IMR-90 (cell line): ENCODE measurements at regions not wholly inside any gene's neighbourhood (a gene's known extent, or its start where the extent isn't known, plus 50 kb on each side); places are given as distances from the start of the nearest gene placed in this dataset.

Experiments
- ATAC-seq: fragments of 200-7000 bp; cut with Tn5 transposase; 2 replicates; pipeline ENCODE4 v1.9.1; 2020; ENCODE audit warnings: low read depth, mild to moderate bottlenecking, moderate library complexity
- BruUV-seq: library from RNA; stranded (reverse); fragments of 400-500 nt; replicated peaks from 2 replicates; lab custom pipeline; 2021; lab: Mats Ljungman, UMichigan
- CTCF ChIA-PET: fragments of 300-600 bp; formaldehyde crosslinking; extraction: SDS; loops from one replicate; lab custom pipeline; 2021; ENCODE audit warnings: antibody characterized with exemption; lab: Yijun Ruan, JAX
- POLR2A ChIA-PET: fragments of 300-600 bp; sonication (Branson Sonifier 250); formaldehyde crosslinking; loops from one replicate; lab custom pipeline; 2022; ENCODE audit warnings: antibody characterized with exemption; ENCODE audit not compliant: unreplicated experiment; lab: Charles Lee
- DNase-seq: peaks from one replicate; pipeline ENCODE4 v3.0.0; 2013
- H2AFZ ChIP-seq: replicated peaks from 2 replicates; pipeline ENCODE3; 2013; ENCODE audit warnings: low read length, mild to moderate bottlenecking; ENCODE audit not compliant: poor library complexity
- H2AK5ac ChIP-seq: 2 replicates; pipeline ENCODE4 v1.6.1; 2013; ENCODE audit warnings: low read depth, low read length, inconsistent platforms
- H2AK9ac ChIP-seq: replicated peaks from 2 replicates; pipeline ENCODE3; 2013; ENCODE audit warnings: mild to moderate bottlenecking, low read depth, low read length, moderate library complexity; ENCODE audit not compliant: poor library complexity
- H2BK120ac ChIP-seq: 2 replicates; pipeline ENCODE4 v1.6.1; 2013; ENCODE audit warnings: low read depth, low read length, inconsistent platforms
- H2BK15ac ChIP-seq: 3 replicates; pipeline ENCODE4 v1.6.1; 2013; ENCODE audit warnings: low read depth, low read length, inconsistent platforms
- H2BK20ac ChIP-seq: 2 replicates; pipeline ENCODE4 v1.6.1; 2013; ENCODE audit warnings: low read depth, mild to moderate bottlenecking, inconsistent platforms, low read length, moderate library complexity
- H2BK5ac ChIP-seq: 2 replicates; pipeline ENCODE4 v1.6.1; 2013; ENCODE audit warnings: mild to moderate bottlenecking, low read depth, low read length, inconsistent platforms; ENCODE audit not compliant: poor library complexity, severe bottlenecking
- H3K14ac ChIP-seq: replicated peaks from 2 replicates; pipeline ENCODE4 v1.6.1; 2013; ENCODE audit warnings: low read depth, low read length, inconsistent platforms
- H3K18ac ChIP-seq: 2 replicates; pipeline ENCODE4 v1.6.1; 2013; ENCODE audit warnings: low read depth, low read length, control low read depth
- H3K23ac ChIP-seq: 2 replicates; pipeline ENCODE4 v1.6.1; 2013; ENCODE audit warnings: low read depth, low read length, inconsistent platforms
- H3K27ac ChIP-seq: 2 replicates; pipeline ENCODE4 v1.5.1; 2013; ENCODE audit warnings: mild to moderate bottlenecking, control low read depth, low read length; ENCODE audit not compliant: insufficient read depth
- H3K27me3 ChIP-seq: 2 replicates; pipeline ENCODE4 v1.6.1; 2013; ENCODE audit warnings: low read length; ENCODE audit not compliant: control insufficient read depth, insufficient read depth
- H3K36me3 ChIP-seq: 2 replicates; pipeline ENCODE4 v1.6.1; 2013; ENCODE audit warnings: low read length, mixed read lengths; ENCODE audit not compliant: control insufficient read depth, insufficient read depth
- H3K4ac ChIP-seq: 2 replicates; pipeline ENCODE4 v1.6.1; 2013; ENCODE audit warnings: low read depth, low read length, inconsistent platforms
- H3K4me1 ChIP-seq: 2 replicates; pipeline ENCODE4 v1.6.1; 2013; ENCODE audit warnings: low read length, mixed read lengths; ENCODE audit not compliant: control insufficient read depth, insufficient read depth
- H3K4me2 ChIP-seq: 2 replicates; pipeline ENCODE4 v1.6.1; 2013; ENCODE audit warnings: low read depth, mild to moderate bottlenecking, control low read depth, low read length, moderate library complexity
- H3K4me3 ChIP-seq: 2 replicates; pipeline ENCODE4 v1.5.1; 2013; ENCODE audit warnings: low read depth, mild to moderate bottlenecking, control low read depth, low read length, moderate library complexity; ENCODE audit not compliant: insufficient read depth
- H3K56ac ChIP-seq: 2 replicates; pipeline ENCODE4 v1.6.1; 2013; ENCODE audit warnings: low read length, inconsistent platforms; ENCODE audit not compliant: insufficient read depth; ENCODE audit errors: extremely low read depth
- H3K79me1 ChIP-seq, 2 experiments: 2 replicates each; pipeline ENCODE4 v1.6.1; 2013; ENCODE audit warnings: low read length in 2 of 2, inconsistent platforms in 1 of 2, low read depth in 1 of 2
- H3K9ac ChIP-seq: 2 replicates; pipeline ENCODE4 v1.6.1; 2013; ENCODE audit warnings: low read depth, low read length, control low read depth
- H3K9me1 ChIP-seq: 2 replicates; pipeline ENCODE4 v1.6.1; 2013; ENCODE audit warnings: low read length, inconsistent platforms; ENCODE audit not compliant: insufficient read depth
- H3K9me3 ChIP-seq: 2 replicates; pipeline ENCODE4 v1.6.1; 2013; ENCODE audit warnings: low read length; ENCODE audit not compliant: control insufficient read depth, insufficient read depth
- H4K20me1 ChIP-seq: 2 replicates; pipeline ENCODE4 v1.6.1; 2013; ENCODE audit warnings: low read length, inconsistent platforms; ENCODE audit not compliant: insufficient read depth
- H4K5ac ChIP-seq: 2 replicates; pipeline ENCODE4 v1.6.1; 2013; ENCODE audit warnings: mild to moderate bottlenecking, low read depth, low read length, control low read depth
- H4K8ac ChIP-seq, 2 experiments: 2 replicates each; pipeline ENCODE4 v1.6.1; 2013; ENCODE audit warnings: low read depth in 2 of 2, low read length in 2 of 2, control low read depth in 1 of 2, inconsistent platforms in 1 of 2
- H4K91ac ChIP-seq: 2 replicates; pipeline ENCODE4 v1.6.1; 2013; ENCODE audit warnings: low read depth, low read length, inconsistent platforms; ENCODE audit not compliant: insufficient read depth
- CEBPB ChIP-seq: IDR thresholded peaks from 2 replicates; pipeline ENCODE4 v1.6.1; 2012; ENCODE audit warnings: low read depth, low read length, improper control_type of control experiment
- CHD1 ChIP-seq: IDR thresholded peaks from 2 replicates; pipeline ENCODE4 v1.6.1; 2012; ENCODE audit warnings: low read depth, low read length, improper control_type of control experiment
- CTCF ChIP-seq: conservative IDR thresholded peaks from 2 replicates; pipeline ENCODE4 v1.5.1; 2012; ENCODE audit warnings: mild to moderate bottlenecking, low read depth, low read length, improper control_type of control experiment
- MAFK ChIP-seq: IDR thresholded peaks from 2 replicates; pipeline ENCODE4 v1.6.1; 2012; ENCODE audit warnings: low read depth, low read length, improper control_type of control experiment
- MAZ ChIP-seq: IDR thresholded peaks from 2 replicates; pipeline ENCODE4 v1.6.1; 2012; ENCODE audit warnings: low read depth, mild to moderate bottlenecking, low read length, improper control_type of control experiment, moderate library complexity, borderline replicate concordance
- MXI1 ChIP-seq: IDR thresholded peaks from 2 replicates; pipeline ENCODE4 v1.6.1; 2012; ENCODE audit warnings: low read depth, mild to moderate bottlenecking, low read length, moderate library complexity, borderline replicate concordance
- NFE2L2 ChIP-seq: fragments of 150-350 bp; IDR thresholded peaks from 2 replicates; pipeline ENCODE4 v1.6.1; 2016; ENCODE audit warnings: low read depth, mild to moderate bottlenecking, low read length
- RAD21 ChIP-seq: IDR thresholded peaks from 2 replicates; pipeline ENCODE4 v1.6.1; 2012; ENCODE audit warnings: low read length, improper control_type of control experiment
- RCOR1 ChIP-seq: IDR thresholded peaks from 2 replicates; pipeline ENCODE4 v1.6.1; 2012; ENCODE audit warnings: mild to moderate bottlenecking, low read length, improper control_type of control experiment; ENCODE audit not compliant: insufficient replicate concordance
- RFX5 ChIP-seq: IDR thresholded peaks from 2 replicates; pipeline ENCODE4 v1.8.0; 2012; ENCODE audit warnings: low read depth, mild to moderate bottlenecking, low read length, moderate library complexity
- WGBS, 2 experiments: methylation state at CpG; one replicate each; pipeline versions ENCODE4 v1.1.5 to v1.1.7; 2013; ENCODE audit warnings: missing lambda C conversion rate in 2 of 2; ENCODE audit not compliant: insufficient read length in 1 of 2; ENCODE audit errors: extremely low coverage in 2 of 2; 5-methylcytosine and 5-hydroxymethylcytosine counted together
- dilution Hi-C: fragments of 300-500 bp; cut with HindIII; formaldehyde crosslinking; loops from one replicate; pipeline ENCODE4 v1.14.3; 2018; ENCODE audit warnings: low sequenced_read_pairs; ENCODE audit not compliant: unreplicated experiment
- in situ Hi-C: fragments of 300-500 bp; cut with MboI; formaldehyde crosslinking; loops from 3 replicates; pipeline ENCODE4 v1.14.3; 2019; ENCODE audit warnings: low sequenced_read_pairs, inconsistent platforms, mixed read lengths
- intact Hi-C: fragments of 100-400 bp; cut with micrococcal nuclease; formaldehyde crosslinking; loops from 2 replicates; pipeline ENCODE4 v1.10.0; 2022
- TF ChIP-seq, protein P1 (sequence below): fragments of 150-350 bp; IDR thresholded peaks from 2 replicates; pipeline ENCODE4 v1.6.1; 2016; ENCODE audit warnings: low read depth, mild to moderate bottlenecking, low read length, moderate library complexity, borderline replicate concordance

GRCh38 chrX:35382966-35383365 is 415.2 kb upstream of the MAGEB16 start:
- Histone ChIP-seq H3K79me1 (no peaks in the 10 kb centered on the region), H3K27me3 (no peaks in the 10 kb centered on the region), H3K9me3 (no peaks in the 10 kb centered on the region), H4K20me1 (no peaks in the 10 kb centered on the region), H3K18ac (no peak overlapping the region), H2BK15ac (no peak overlapping the region), H3K14ac (no peak overlapping the region), H2BK20ac (no peak overlapping the region), H3K4me3 (no peak overlapping the region), H3K27ac (no peak overlapping the region), H4K91ac (no peak overlapping the region), H3K4ac (no peak overlapping the region), H3K4me2 (no peak overlapping the region), H2AK5ac (no peak overlapping the region), H4K5ac (no peak overlapping the region), H2BK120ac (no peak overlapping the region), H3K23ac (no peak overlapping the region), H4K8ac (no peak overlapping the region), H3K4me1 (no peaks in the 10 kb centered on the region), H2BK5ac (no peak overlapping the region), H3K9me1 (no peaks in the 10 kb centered on the region), H3K36me3 (no peaks in the 10 kb centered on the region), H3K9ac (no peak overlapping the region), H2AK9ac (no peak overlapping the region), H3K56ac (no peak overlapping the region), H2AFZ (no peak overlapping the region)
- in situ Hi-C loops (loop anchor here (25.0 kb wide), 1 partner anchor 1479 kb away; no protein-coding TSS in a partner anchor), intact Hi-C loops (loop anchor here (10.0 kb wide), 1 partner anchor 1482 kb away; no protein-coding TSS in a partner anchor), dilution Hi-C loops (no loop called here)
- ATAC-seq = no peak
- DNase-seq = no peak
- TF ChIP-seq MAZ (no peak), RCOR1 (no peak), MXI1 (no peak), RFX5 (no peak), CTCF (no peak), CHD1 (no peak), NFE2L2 (no peak), CEBPB (no peak), RAD21 (no peak), MAFK (no peak)
- TF ChIP-seq, protein P1, sequence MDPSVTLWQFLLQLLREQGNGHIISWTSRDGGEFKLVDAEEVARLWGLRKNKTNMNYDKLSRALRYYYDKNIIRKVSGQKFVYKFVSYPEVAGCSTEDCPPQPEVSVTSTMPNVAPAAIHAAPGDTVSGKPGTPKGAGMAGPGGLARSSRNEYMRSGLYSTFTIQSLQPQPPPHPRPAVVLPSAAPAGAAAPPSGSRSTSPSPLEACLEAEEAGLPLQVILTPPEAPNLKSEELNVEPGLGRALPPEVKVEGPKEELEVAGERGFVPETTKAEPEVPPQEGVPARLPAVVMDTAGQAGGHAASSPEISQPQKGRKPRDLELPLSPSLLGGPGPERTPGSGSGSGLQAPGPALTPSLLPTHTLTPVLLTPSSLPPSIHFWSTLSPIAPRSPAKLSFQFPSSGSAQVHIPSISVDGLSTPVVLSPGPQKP = no peak
- no TSS peak for BruUV-seq
- no CpG with 5 or more reads among the region's 4 CpGs for WGBS, 2 experiments
- POLR2A ChIA-PET = no interaction called here
- CTCF ChIA-PET = no interaction called here
